CD14-positive monocyte (primary cell): ENCODE measurements at regions not wholly inside any gene's neighbourhood (a gene's known extent, or its start where the extent isn't known, plus 50 kb on each side); places are given as distances from the start of the nearest gene placed in this dataset.

ENCODE experiments used
- DNase-seq, 3 donors: peaks; one replicate each; pipeline ENCODE4 v3.0.0-alpha.2; 2011 to 2022
- H2AFZ ChIP-seq: 2 replicates; pipeline ENCODE4 v1.6.0; 2012; ENCODE audit warnings: mild to moderate bottlenecking, low read depth, low read length, inconsistent platforms; ENCODE audit not compliant: insufficient read depth, poor library complexity, severe bottlenecking
- H3K27ac ChIP-seq, 2 donors: 1 replicate in 1 of 2; 2 replicates in 1 of 2; pipeline ENCODE4 v1.5.1; 2012 to 2013; ENCODE audit warnings: low read length in 2 of 2, control low read depth in 1 of 2, inconsistent platforms in 1 of 2, low read depth in 1 of 2, mild to moderate bottlenecking in 1 of 2
- H3K27me3 ChIP-seq, 2 donors: one replicate each; pipeline versions ENCODE4 v1.6.0 to v1.6.1; 2011 to 2013; ENCODE audit warnings: low read length in 2 of 2; ENCODE audit not compliant: control insufficient read depth in 2 of 2, insufficient read depth in 2 of 2
- H3K36me3 ChIP-seq, 2 donors: replicated peaks in 1 of 2; 1 replicate in 1 of 2; 2 replicates in 1 of 2; pipeline versions ENCODE4 v1.5.1 to v1.6.1; 2012 to 2013; ENCODE audit warnings: low read length in 2 of 2, control low read depth in 1 of 2, inconsistent platforms in 1 of 2, mild to moderate bottlenecking in 1 of 2; ENCODE audit not compliant: insufficient read depth in 2 of 2, control insufficient read depth in 1 of 2
- H3K4me1 ChIP-seq, 2 donors: 1 replicate in 1 of 2; 2 replicates in 1 of 2; pipeline versions ENCODE4 v1.5.1 to v1.6.1; 2012 to 2013; ENCODE audit warnings: low read length in 2 of 2, control low read depth in 1 of 2, inconsistent platforms in 1 of 2, mild to moderate bottlenecking in 1 of 2, moderate library complexity in 1 of 2; ENCODE audit not compliant: insufficient read depth in 2 of 2, control insufficient read depth in 1 of 2
- H3K4me2 ChIP-seq: replicated peaks from 2 replicates; pipeline ENCODE3; 2012; ENCODE audit warnings: low read length, moderate library complexity, mild to moderate bottlenecking; ENCODE audit not compliant: poor library complexity, severe bottlenecking; ENCODE audit errors: extremely low read depth
- H3K4me3 ChIP-seq, 3 experiments: fragments of 200-600 bp in 1 of 3; sonication (generic) in 1 of 3; replicated peaks in 1 of 3; 1 replicate in 2 of 3; 2 replicates in 1 of 3; pipeline ENCODE4 v1.5.1; 2011 to 2013; ENCODE audit warnings: low read length in 3 of 3, mild to moderate bottlenecking in 3 of 3, control low read depth in 2 of 3, low read depth in 2 of 3, inconsistent platforms in 1 of 3, moderate library complexity in 1 of 3
- H3K79me2 ChIP-seq: 2 replicates; pipeline ENCODE4 v1.6.0; 2012; ENCODE audit warnings: mild to moderate bottlenecking, control low read depth, inconsistent platforms, low read length, moderate library complexity; ENCODE audit not compliant: insufficient read depth
- H3K9ac ChIP-seq: 2 replicates; pipeline ENCODE4 v1.6.0; 2017; ENCODE audit warnings: low read length, mild to moderate bottlenecking; ENCODE audit not compliant: insufficient read depth, poor library complexity, severe bottlenecking
- H3K9me3 ChIP-seq, 2 donors: replicated peaks in 1 of 2; 1 replicate in 1 of 2; 2 replicates in 1 of 2; pipeline versions ENCODE4 v1.5.1 to v1.6.1; 2012 to 2013; ENCODE audit warnings: low read length in 2 of 2, control low read depth in 1 of 2; ENCODE audit not compliant: control insufficient read depth in 1 of 2, insufficient read depth in 1 of 2
- H4K20me1 ChIP-seq: 2 replicates; pipeline ENCODE4 v1.6.0; 2012; ENCODE audit warnings: mild to moderate bottlenecking, low read length, control low read depth, moderate library complexity; ENCODE audit not compliant: insufficient read depth
- H3K27ac Mint-ChIP-seq, 7 donors: one replicate each; pipeline ENCODE4 v1.8.0; 2020; ENCODE audit warnings: mild to moderate bottlenecking in 7 of 7, mixed read lengths in 7 of 7, moderate library complexity in 6 of 7, inconsistent platforms in 2 of 7
- H3K27me3 Mint-ChIP-seq, 3 donors: one replicate each; pipeline ENCODE4 v1.8.0; 2021 to 2022; ENCODE audit warnings: low read depth in 3 of 3, mild to moderate bottlenecking in 3 of 3, mixed read lengths in 3 of 3, moderate library complexity in 3 of 3, inconsistent platforms in 1 of 3
- H3K36me3 Mint-ChIP-seq, 2 donors: one replicate each; pipeline ENCODE4 v1.8.0; 2020; ENCODE audit warnings: mixed read lengths in 2 of 2, inconsistent platforms in 1 of 2, mild to moderate bottlenecking in 1 of 2
- H3K4me1 Mint-ChIP-seq: one replicate; pipeline ENCODE4 v1.8.0; 2020; ENCODE audit warnings: mild to moderate bottlenecking, mixed read lengths
- H3K4me3 Mint-ChIP-seq, 2 donors: one replicate each; pipeline ENCODE4 v1.8.0; 2020; ENCODE audit warnings: mild to moderate bottlenecking in 2 of 2, mixed read lengths in 2 of 2, moderate library complexity in 1 of 2
- H3K9me3 Mint-ChIP-seq, 7 donors: one replicate each; pipeline ENCODE4 v1.8.0; 2020 to 2022; ENCODE audit warnings: mixed read lengths in 7 of 7, mild to moderate bottlenecking in 6 of 7, moderate library complexity in 6 of 7, inconsistent platforms in 2 of 7
- WGBS: methylation state at CpG from one replicate; pipeline ENCODE4 v1.1.5; 2013; ENCODE audit warnings: missing lambda C conversion rate; ENCODE audit not compliant: insufficient coverage; 5-methylcytosine and 5-hydroxymethylcytosine counted together
- intact Hi-C, 2 donors: fragments of 100-400 bp; cut with micrococcal nuclease; formaldehyde crosslinking; loops; one replicate each; pipeline versions ENCODE4 v1.15.0 to v1.15.1; 2023
- TF ChIP-seq, protein P1 (sequence below): fragments of 200-600 bp; IDR thresholded peaks from one replicate; pipeline ENCODE4 v1.8.0; 2022; ENCODE audit warnings: antibody characterized with exemption, mild to moderate bottlenecking

DNA sequence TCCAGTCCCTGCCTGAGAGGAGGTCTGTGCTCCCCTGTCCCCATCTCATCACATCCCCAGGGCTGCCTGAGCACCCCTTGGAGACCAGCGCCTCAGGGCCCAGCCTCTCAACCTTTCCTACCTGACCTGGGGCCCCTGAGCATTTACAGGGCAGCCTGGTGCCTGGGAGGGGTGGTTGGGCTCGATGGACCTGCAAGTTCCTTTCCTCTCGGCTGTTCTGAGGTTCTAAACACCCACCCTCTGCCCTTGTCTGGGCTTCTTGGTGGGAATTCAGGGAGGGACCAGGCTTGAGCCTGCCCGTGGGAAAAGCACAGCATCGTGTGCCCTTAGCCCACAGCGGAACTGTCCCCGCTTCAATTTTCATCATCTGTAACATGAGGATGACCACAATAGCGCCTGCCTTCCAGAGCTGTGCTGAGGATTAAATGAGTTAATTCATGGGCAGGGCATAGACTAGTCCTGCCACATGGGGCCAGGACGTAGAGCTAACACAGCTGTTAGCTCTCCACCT lies 91.0 kb upstream of the SH3PXD2B start:
- Mint-ChIP-seq H3K9me3 (peaks cover 0 to 2% (median 0%) of the 10 kb centered on the region in 7 donors), H3K4me3 (no peak overlapping the region), H3K36me3 (no peaks in the 10 kb centered on the region), H3K27me3 (peaks cover 1 to 8% (median 7%) of the 10 kb centered on the region in 3 donors), H3K4me1 (peaks cover 6% of the 10 kb centered on the region), H3K27ac (peak overlapping the region in 1 of 7 donors; percentile 66)
- WGBS: 82% methylated on average over 4 of the region's 9 CpGs
- H3K27me3 ChIP-seq: no peaks in the 10 kb centered on the region
- H3K9ac ChIP-seq: no peak overlapping the region
- no peaks in the 10 kb centered on the region for H3K36me3 ChIP-seq
- no peak overlapping the region for H3K27ac ChIP-seq
- H4K20me1 ChIP-seq: no peaks in the 10 kb centered on the region
- H3K4me1 ChIP-seq: peaks cover 4 to 5% of the 10 kb centered on the region in 2 donors
- TF ChIP-seq, protein P1, sequence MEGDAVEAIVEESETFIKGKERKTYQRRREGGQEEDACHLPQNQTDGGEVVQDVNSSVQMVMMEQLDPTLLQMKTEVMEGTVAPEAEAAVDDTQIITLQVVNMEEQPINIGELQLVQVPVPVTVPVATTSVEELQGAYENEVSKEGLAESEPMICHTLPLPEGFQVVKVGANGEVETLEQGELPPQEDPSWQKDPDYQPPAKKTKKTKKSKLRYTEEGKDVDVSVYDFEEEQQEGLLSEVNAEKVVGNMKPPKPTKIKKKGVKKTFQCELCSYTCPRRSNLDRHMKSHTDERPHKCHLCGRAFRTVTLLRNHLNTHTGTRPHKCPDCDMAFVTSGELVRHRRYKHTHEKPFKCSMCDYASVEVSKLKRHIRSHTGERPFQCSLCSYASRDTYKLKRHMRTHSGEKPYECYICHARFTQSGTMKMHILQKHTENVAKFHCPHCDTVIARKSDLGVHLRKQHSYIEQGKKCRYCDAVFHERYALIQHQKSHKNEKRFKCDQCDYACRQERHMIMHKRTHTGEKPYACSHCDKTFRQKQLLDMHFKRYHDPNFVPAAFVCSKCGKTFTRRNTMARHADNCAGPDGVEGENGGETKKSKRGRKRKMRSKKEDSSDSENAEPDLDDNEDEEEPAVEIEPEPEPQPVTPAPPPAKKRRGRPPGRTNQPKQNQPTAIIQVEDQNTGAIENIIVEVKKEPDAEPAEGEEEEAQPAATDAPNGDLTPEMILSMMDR: no peak
- DNase-seq: no peak
- H3K4me3 ChIP-seq: no peak overlapping the region
- H3K4me2 ChIP-seq: no peak overlapping the region
- intact Hi-C loops: no loop called here
- H3K9me3 ChIP-seq: no peaks in the 10 kb centered on the region
- no peak overlapping the region for H2AFZ ChIP-seq
- no peaks in the 10 kb centered on the region for H3K79me2 ChIP-seq

DNA sequence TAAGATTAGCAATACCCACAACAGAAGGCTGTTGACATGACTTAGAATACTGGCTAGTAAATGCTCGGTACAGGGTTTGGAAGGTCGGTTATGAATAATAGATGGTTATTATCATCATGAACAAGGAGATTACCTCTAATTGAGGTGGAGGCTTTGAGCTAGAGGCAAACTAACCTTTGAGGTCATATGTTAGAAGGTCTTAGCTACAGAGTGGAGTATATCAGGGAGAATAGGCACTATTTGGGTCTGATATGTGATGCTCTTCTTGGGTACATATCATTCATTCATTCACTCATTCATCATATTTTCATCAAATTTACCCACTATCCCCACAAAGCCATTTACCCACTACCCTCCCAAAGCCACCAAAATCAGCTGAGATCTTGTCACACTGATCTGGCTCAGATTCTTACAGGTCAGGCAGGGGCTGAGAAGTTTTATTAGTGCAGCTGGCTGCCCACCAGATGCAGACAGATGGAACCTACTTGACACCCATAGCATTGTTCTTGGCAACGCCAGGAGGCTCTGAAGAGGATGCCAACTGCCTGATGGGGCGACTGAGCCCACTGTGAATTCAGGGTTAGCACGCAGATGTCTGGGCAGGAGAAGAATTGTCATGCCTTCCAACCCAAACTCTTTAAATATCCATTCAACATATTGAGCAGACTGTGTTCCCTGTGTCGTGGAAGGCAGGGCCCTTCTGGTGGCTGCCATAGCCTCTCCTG lies 90.2 kb upstream of the SH3PXD2B start:
- no peak for DNase-seq
- Histone ChIP-seq H3K27me3 (no peaks in the 10 kb centered on the region), H3K36me3 (no peaks in the 10 kb centered on the region), H4K20me1 (no peaks in the 10 kb centered on the region), H3K4me2 (no peak overlapping the region), H3K9ac (no peak overlapping the region), H3K4me3 (no peak overlapping the region), H3K9me3 (no peaks in the 10 kb centered on the region), H3K79me2 (no peaks in the 10 kb centered on the region), H2AFZ (no peak overlapping the region), H3K27ac (no peak overlapping the region), H3K4me1 (no peaks in the 10 kb centered on the region)
- Mint-ChIP-seq H3K9me3 (peaks cover 0 to 2% (median 0%) of the 10 kb centered on the region in 7 donors), H3K4me1 (no peaks in the 10 kb centered on the region), H3K27ac (no peak overlapping the region), H3K4me3 (no peak overlapping the region), H3K27me3 (peaks cover 1 to 8% (median 7%) of the 10 kb centered on the region in 3 donors), H3K36me3 (no peaks in the 10 kb centered on the region)
- intact Hi-C loops: no loop called here
- WGBS: 93% methylated on average over 4 of the region's 6 CpGs
- TF ChIP-seq, protein P1: no peak
